Endothelial cell of umbilical vein (primary cell): ENCODE measurements at regions not wholly inside any gene's neighbourhood (a gene's known extent, or its start where the extent isn't known, plus 50 kb on each side); places are given as distances from the start of the nearest gene placed in this dataset.

Experiments
- BruUV-seq: library from RNA; stranded (reverse); fragments of 400-500 nt; replicated peaks from 2 replicates; lab custom pipeline; 2021; lab: Mats Ljungman, UMichigan
- CTCF ChIA-PET: fragments of 300-600, 350-600 bp; sonication (Branson Sonifier 250); formaldehyde crosslinking; loops from one replicate; lab custom pipeline; 2021; ENCODE audit warnings: antibody characterized with exemption, inconsistent platforms; lab: Charles Lee
- POLR2A ChIA-PET: fragments of 300-600, 350-600 bp; sonication (Branson Sonifier 250); formaldehyde crosslinking; loops from one replicate; lab custom pipeline; 2021; ENCODE audit warnings: antibody characterized with exemption, inconsistent platforms; lab: Charles Lee
- DNase-seq: peaks from one replicate; pipeline ENCODE4 v3.0.0-alpha.2; 2011; ENCODE audit warnings: low read depth, low spot score
- FAIRE-seq: peaks from 2 replicates; lab custom pipeline; 2011; peaks lifted over from hg19 to GRCh38; lab: Jason Lieb, UNC
- H2AFZ ChIP-seq: 2 replicates; pipeline ENCODE4 v1.6.0; 2012; ENCODE audit warnings: low read depth, low read length, control low read depth, inconsistent platforms
- H3K27ac ChIP-seq: 2 replicates; pipeline ENCODE4 v1.5.1; 2011; ENCODE audit warnings: low read depth, mild to moderate bottlenecking, control low read depth, low read length, moderate library complexity; ENCODE audit not compliant: insufficient read depth
- H3K27me3 ChIP-seq, 2 experiments: 2 replicates each; pipeline versions ENCODE4 v1.6.0 to v1.6.1; 2011; ENCODE audit warnings: low read length in 2 of 2, mixed read lengths in 1 of 2; ENCODE audit not compliant: control insufficient read depth in 2 of 2, insufficient read depth in 2 of 2
- H3K36me3 ChIP-seq, 2 experiments: 2 replicates in 1 of 2; 3 replicates in 1 of 2; pipeline ENCODE4 v1.5.1; 2011; ENCODE audit warnings: low read length in 2 of 2, mild to moderate bottlenecking in 1 of 2, moderate library complexity in 1 of 2; ENCODE audit not compliant: control insufficient read depth in 2 of 2, insufficient read depth in 2 of 2; ENCODE audit errors: extremely low read depth in 1 of 2
- H3K4me1 ChIP-seq: 3 replicates; pipeline ENCODE4 v1.5.1; 2011; ENCODE audit warnings: mild to moderate bottlenecking, low read length; ENCODE audit not compliant: control insufficient read depth, insufficient read depth; ENCODE audit errors: extremely low read depth
- H3K4me2 ChIP-seq: 2 replicates; pipeline ENCODE4 v1.6.1; 2011; ENCODE audit warnings: low read length, control low read depth, mixed read lengths; ENCODE audit not compliant: insufficient read depth
- H3K4me3 ChIP-seq, 3 experiments: fragments of 200-600 bp in 1 of 3; sonication (generic), shearing (Covaris generic) in 1 of 3; replicated peaks in 1 of 3; 2 replicates each; pipeline ENCODE4 v1.5.1; 2011 to 2016; ENCODE audit warnings: control low read depth in 3 of 3, low read length in 3 of 3, mild to moderate bottlenecking in 2 of 3, inconsistent platforms in 1 of 3, low read depth in 1 of 3, moderate library complexity in 1 of 3; ENCODE audit not compliant: insufficient read depth in 1 of 3
- H3K79me2 ChIP-seq: 2 replicates; pipeline ENCODE4 v1.6.0; 2012; ENCODE audit warnings: low read length, inconsistent platforms; ENCODE audit not compliant: control insufficient read depth, insufficient read depth
- H3K9ac ChIP-seq: replicated peaks from 2 replicates; pipeline ENCODE3; 2011; ENCODE audit warnings: low read length, control low read depth; ENCODE audit not compliant: insufficient read depth; ENCODE audit errors: extremely low read depth
- H3K9me1 ChIP-seq: replicated peaks from 3 replicates; pipeline ENCODE4 v1.6.0; 2011; ENCODE audit warnings: mild to moderate bottlenecking, low read length; ENCODE audit not compliant: control insufficient read depth, insufficient read depth; ENCODE audit errors: extremely low read depth
- H3K9me3 ChIP-seq: replicated peaks from 2 replicates; pipeline ENCODE4 v1.5.1; 2012; ENCODE audit warnings: low read length, inconsistent platforms; ENCODE audit not compliant: control insufficient read depth, insufficient read depth
- H4K20me1 ChIP-seq: replicated peaks from 2 replicates; pipeline ENCODE3; 2011; ENCODE audit warnings: mild to moderate bottlenecking, low read length; ENCODE audit not compliant: control insufficient read depth, insufficient read depth; ENCODE audit errors: extremely low read depth
- EZH2 ChIP-seq: IDR thresholded peaks from 2 replicates; pipeline ENCODE4 v1.6.1; 2012; ENCODE audit warnings: borderline replicate concordance, low read depth, mild to moderate bottlenecking, moderate library complexity, low read length, inconsistent platforms; ENCODE audit not compliant: severe bottlenecking
- FOS ChIP-seq: IDR thresholded peaks from 2 replicates; pipeline ENCODE4 v1.6.1; 2011; ENCODE audit warnings: mild to moderate bottlenecking, low read length, moderate library complexity, borderline replicate concordance; ENCODE audit not compliant: insufficient read depth
- GATA2 ChIP-seq: IDR thresholded peaks from 2 replicates; pipeline ENCODE4 v1.7.0; 2011; ENCODE audit warnings: low read depth, mild to moderate bottlenecking, moderate library complexity, mixed read lengths, low read length; ENCODE audit not compliant: insufficient read length, insufficient read depth
- JUN ChIP-seq: IDR thresholded peaks from 2 replicates; pipeline ENCODE4 v1.6.1; 2011; ENCODE audit warnings: borderline replicate concordance, low read depth; ENCODE audit not compliant: insufficient read length, insufficient read depth
- MYC ChIP-seq: IDR thresholded peaks from one replicate; pipeline ENCODE4 v1.6.1; 2011; ENCODE audit warnings: mild to moderate bottlenecking, low read depth, low read length
- POLR2A ChIP-seq: IDR thresholded peaks from 2 replicates; pipeline ENCODE4 v1.6.1; 2012; ENCODE audit warnings: low read depth, mild to moderate bottlenecking, control low read depth, low read length
- POLR2AphosphoS5 ChIP-seq: IDR thresholded peaks from 2 replicates; pipeline ENCODE4 v1.6.1; 2012; ENCODE audit warnings: low read depth, mild to moderate bottlenecking, control low read depth, low read length, moderate library complexity; ENCODE audit not compliant: insufficient read depth
- dilution Hi-C: fragments of 300-500 bp; cut with MboI; formaldehyde crosslinking; loops from one replicate; pipeline ENCODE4 v1.15.0; 2019; ENCODE audit warnings: low sequenced_read_pairs; ENCODE audit not compliant: extremely low pct_ligation_motif_present
- intact Hi-C: fragments of 100-400 bp; cut with micrococcal nuclease; formaldehyde crosslinking; loops from one replicate; pipeline ENCODE4 v1.10.0; 2022
- TF ChIP-seq, protein P1 (sequence below): IDR thresholded peaks from 2 replicates; pipeline ENCODE4 v1.6.1; 2011; ENCODE audit not compliant: insufficient read depth, insufficient read length
- TF ChIP-seq, protein P2 (sequence below), 2 donors: IDR thresholded peaks; 1 replicate in 1 of 2; 2 replicates in 1 of 2; pipeline ENCODE4 v1.5.1; 2011; ENCODE audit warnings: low read length in 2 of 2, mild to moderate bottlenecking in 2 of 2, moderate library complexity in 2 of 2, control low read depth in 1 of 2, inconsistent platforms in 1 of 2, low read depth in 1 of 2; ENCODE audit not compliant: insufficient read depth in 1 of 2; ENCODE audit errors: extremely low read depth in 1 of 2

DNA sequence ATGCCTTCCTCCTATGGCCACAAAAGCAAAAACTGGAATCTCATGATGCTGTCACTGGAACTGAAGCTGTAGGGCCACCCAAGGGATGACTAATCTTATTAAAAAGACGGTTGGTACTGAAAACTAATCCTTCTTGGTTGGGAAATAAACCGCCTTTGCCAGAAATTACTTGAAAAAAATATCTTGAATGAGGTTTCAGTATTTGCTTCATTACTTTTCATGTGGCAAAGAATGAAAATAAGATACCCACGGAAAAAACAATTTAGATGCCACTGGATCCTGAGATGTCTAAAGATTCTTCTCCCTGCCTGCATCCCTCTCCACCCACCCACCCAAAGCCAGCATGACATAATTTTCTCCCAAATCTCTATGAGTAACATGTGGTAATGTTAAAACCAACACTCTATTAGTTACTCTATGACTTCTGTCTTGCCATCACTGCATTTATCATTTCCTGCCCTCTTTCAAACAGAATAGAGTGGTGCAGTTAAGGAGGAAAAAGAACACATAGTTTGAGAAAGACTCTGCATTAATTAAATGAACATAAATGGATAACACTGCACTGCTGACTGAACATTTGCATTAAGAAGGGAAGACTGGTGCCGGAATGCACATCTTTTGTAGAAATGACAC, 111.8 kb upstream of the DPH6 start:
- Histone ChIP-seq H3K27me3 (peaks cover 0 to 2% of the 10 kb centered on the region in 2 experiments), H3K36me3 (no peaks in the 10 kb centered on the region), H3K4me2 (no peak overlapping the region), H3K4me3 (no peak overlapping the region), H2AFZ (no peak overlapping the region), H4K20me1 (no peaks in the 10 kb centered on the region), H3K27ac (no peak overlapping the region), H3K4me1 (no peaks in the 10 kb centered on the region), H3K9me1 (no peaks in the 10 kb centered on the region), H3K9me3 (no peaks in the 10 kb centered on the region), H3K9ac (no peak overlapping the region), H3K79me2 (no peaks in the 10 kb centered on the region)
- DNase-seq, result no peak
- POLR2A ChIA-PET, result no interaction called here
- intact Hi-C loops (no loop called here), dilution Hi-C loops (no loop called here)
- BruUV-seq, result no TSS peak
- CTCF ChIA-PET, result no interaction called here
- FAIRE-seq, result no peak
- TF ChIP-seq FOS (no peak), JUN (no peak), MYC (no peak), POLR2A (no peak), POLR2AphosphoS5 (no peak), GATA2 (no peak), EZH2 (no peak)
- TF ChIP-seq, protein P1, sequence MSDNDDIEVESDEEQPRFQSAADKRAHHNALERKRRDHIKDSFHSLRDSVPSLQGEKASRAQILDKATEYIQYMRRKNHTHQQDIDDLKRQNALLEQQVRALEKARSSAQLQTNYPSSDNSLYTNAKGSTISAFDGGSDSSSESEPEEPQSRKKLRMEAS, result no peak

DNA sequence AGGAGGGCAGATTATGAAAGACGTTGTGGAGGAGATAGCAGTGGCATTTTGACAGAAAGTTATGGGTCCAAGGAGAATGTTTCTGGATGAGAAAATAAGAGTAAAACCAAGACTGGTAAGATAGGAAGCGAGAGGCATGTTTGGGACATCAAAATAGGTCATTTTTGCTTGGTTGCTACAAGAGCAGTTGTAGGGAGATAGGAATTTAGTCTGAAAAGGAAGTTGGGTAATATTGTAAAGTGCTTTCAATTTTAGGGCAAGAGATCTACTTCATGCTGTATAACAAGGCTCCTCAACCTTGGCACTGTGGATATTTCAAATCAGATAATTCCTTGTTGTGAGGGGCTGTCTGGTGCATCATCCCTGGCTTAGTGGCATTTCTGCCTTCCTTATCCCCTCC, 118.0 kb upstream of the DPH6 start:
- FAIRE-seq, result no peak
- TF ChIP-seq GATA2, result no peak
- no peak for TF ChIP-seq POLR2AphosphoS5
- no peak for TF ChIP-seq FOS
- no peak for TF ChIP-seq JUN
- TF ChIP-seq EZH2, result no peak
- TF ChIP-seq, protein P1, result no peak
- no peak for TF ChIP-seq POLR2A
- TF ChIP-seq MYC, result no peak
- TF ChIP-seq, protein P2, sequence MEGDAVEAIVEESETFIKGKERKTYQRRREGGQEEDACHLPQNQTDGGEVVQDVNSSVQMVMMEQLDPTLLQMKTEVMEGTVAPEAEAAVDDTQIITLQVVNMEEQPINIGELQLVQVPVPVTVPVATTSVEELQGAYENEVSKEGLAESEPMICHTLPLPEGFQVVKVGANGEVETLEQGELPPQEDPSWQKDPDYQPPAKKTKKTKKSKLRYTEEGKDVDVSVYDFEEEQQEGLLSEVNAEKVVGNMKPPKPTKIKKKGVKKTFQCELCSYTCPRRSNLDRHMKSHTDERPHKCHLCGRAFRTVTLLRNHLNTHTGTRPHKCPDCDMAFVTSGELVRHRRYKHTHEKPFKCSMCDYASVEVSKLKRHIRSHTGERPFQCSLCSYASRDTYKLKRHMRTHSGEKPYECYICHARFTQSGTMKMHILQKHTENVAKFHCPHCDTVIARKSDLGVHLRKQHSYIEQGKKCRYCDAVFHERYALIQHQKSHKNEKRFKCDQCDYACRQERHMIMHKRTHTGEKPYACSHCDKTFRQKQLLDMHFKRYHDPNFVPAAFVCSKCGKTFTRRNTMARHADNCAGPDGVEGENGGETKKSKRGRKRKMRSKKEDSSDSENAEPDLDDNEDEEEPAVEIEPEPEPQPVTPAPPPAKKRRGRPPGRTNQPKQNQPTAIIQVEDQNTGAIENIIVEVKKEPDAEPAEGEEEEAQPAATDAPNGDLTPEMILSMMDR (IDR thresholded peaks at IDR 0.05; ENCODE audit: extremely low read depth in 1 of 2, insufficient read depth in 1 of 2, low read depth in 1 of 2, low read length in 2 of 2), result no peak

More for the DNA sequence above, 118.0 kb upstream of the DPH6 start:
- no peaks in the 10 kb centered on the region for H3K9me3 ChIP-seq
- no peaks in the 10 kb centered on the region for H3K27me3 ChIP-seq
- H3K4me2 ChIP-seq, result no peak overlapping the region
- POLR2A ChIA-PET, result no interaction called here
- CTCF ChIA-PET, result interaction anchor here (0.8 to 1.6 kb wide), 2 partner anchors 15 to 88 kb away, joined by 3 read pairs; no protein-coding TSS in a partner anchor
- intact Hi-C loops (no loop called here), dilution Hi-C loops (no loop called here)
- H3K36me3 ChIP-seq, result no peaks in the 10 kb centered on the region
- no peak overlapping the region for H2AFZ ChIP-seq
- no TSS peak for BruUV-seq
- peaks cover 17% of the 10 kb centered on the region for H3K4me1 ChIP-seq
- no peaks in the 10 kb centered on the region for H3K79me2 ChIP-seq
- no peaks in the 10 kb centered on the region for H3K9me1 ChIP-seq
- no peak overlapping the region for H3K4me3 ChIP-seq
- no peaks in the 10 kb centered on the region for H4K20me1 ChIP-seq
- H3K9ac ChIP-seq, result no peak overlapping the region
- no peak overlapping the region for H3K27ac ChIP-seq
- DNase-seq, result no peak
